GM23338 (cell line): ENCODE measurements at regions not wholly inside any gene's neighbourhood (a gene's known extent, or its start where the extent isn't known, plus 50 kb on each side); places are given as distances from the start of the nearest gene placed in this dataset.

Experiments
- ATAC-seq: fragments of 200-7000 bp; cut with Tn5 transposase; 3 replicates; pipeline ENCODE4 v1.9.1; 2020
- DNase-seq: peaks from one replicate; pipeline ENCODE4 v3.0.0-alpha.2; 2015; ENCODE audit warnings: low spot score
- H2AFZ ChIP-seq: fragments of 200-600 bp; sonication (generic); 2 replicates; pipeline ENCODE4 v1.8.0; 2016; ENCODE audit warnings: antibody characterized with exemption, mild to moderate bottlenecking, moderate library complexity
- H3F3A ChIP-seq: fragments of 200-600 bp; sonication (generic); replicated peaks from 2 replicates; pipeline ENCODE4 v1.8.0; 2017; ENCODE audit warnings: antibody characterized with exemption, mixed run types, low read depth
- H3K27ac ChIP-seq: fragments of 200-600 bp; sonication (generic); 2 replicates; pipeline ENCODE4 v1.6.1; 2016; ENCODE audit warnings: low read depth
- H3K27me3 ChIP-seq: fragments of 200-600 bp; sonication (generic); 2 replicates; pipeline ENCODE4 v1.8.0; 2016; ENCODE audit warnings: mild to moderate bottlenecking, mixed run types, moderate library complexity; ENCODE audit not compliant: insufficient read depth
- H3K36me3 ChIP-seq: fragments of 200-600 bp; sonication (generic); 2 replicates; pipeline ENCODE4 v1.8.0; 2016; ENCODE audit warnings: mild to moderate bottlenecking; ENCODE audit not compliant: insufficient read depth
- H3K4me1 ChIP-seq: fragments of 200-600 bp; sonication (generic); 2 replicates; pipeline ENCODE4 v1.8.0; 2016; ENCODE audit warnings: mild to moderate bottlenecking, moderate library complexity; ENCODE audit not compliant: insufficient read depth
- H3K4me2 ChIP-seq: fragments of 200-600 bp; sonication (generic); 2 replicates; pipeline ENCODE4 v1.7.1; 2017; ENCODE audit warnings: mixed run types
- H3K4me3 ChIP-seq: fragments of 200-600 bp; sonication (generic); 2 replicates; pipeline ENCODE4 v1.6.1; 2016; ENCODE audit warnings: mixed run types
- H3K79me2 ChIP-seq: fragments of 200-600 bp; sonication (generic); replicated peaks from 2 replicates; pipeline ENCODE4 v1.8.0; 2017; ENCODE audit warnings: mild to moderate bottlenecking; ENCODE audit not compliant: insufficient read depth
- H3K9me2 ChIP-seq: fragments of 200-600 bp; sonication (generic); 2 replicates; pipeline ENCODE4 v1.8.0; 2017; ENCODE audit not compliant: insufficient read depth
- H4K20me1 ChIP-seq: fragments of 200-600 bp; sonication (generic); replicated peaks from 2 replicates; pipeline ENCODE4 v1.8.0; 2017; ENCODE audit warnings: mild to moderate bottlenecking; ENCODE audit not compliant: insufficient read depth
- H3K27ac Mint-ChIP-seq: 2 replicates; pipeline ENCODE4 v1.8.0; 2020; ENCODE audit warnings: inconsistent platforms, mild to moderate bottlenecking, moderate library complexity, mixed read lengths
- H3K27me3 Mint-ChIP-seq: 3 replicates; pipeline ENCODE4 v1.8.0; 2022; ENCODE audit warnings: low read depth, mild to moderate bottlenecking, moderate library complexity, mixed read lengths, inconsistent platforms; ENCODE audit not compliant: insufficient read depth, poor library complexity
- H3K36me3 Mint-ChIP-seq: 3 replicates; pipeline ENCODE4 v1.8.0; 2021; ENCODE audit warnings: low read depth, mild to moderate bottlenecking, inconsistent platforms, moderate library complexity, mixed read lengths
- H3K4me1 Mint-ChIP-seq: 3 replicates; pipeline ENCODE4 v1.8.0; 2020; ENCODE audit warnings: mild to moderate bottlenecking, inconsistent platforms, mixed read lengths
- H3K4me3 Mint-ChIP-seq: 3 replicates; pipeline ENCODE4 v1.8.0; 2021; ENCODE audit warnings: moderate library complexity, mild to moderate bottlenecking, inconsistent platforms, mixed read lengths
- H3K9me3 Mint-ChIP-seq: 3 replicates; pipeline ENCODE4 v1.8.0; 2020; ENCODE audit warnings: moderate library complexity, mild to moderate bottlenecking, inconsistent platforms, mixed read lengths
- CREB1 ChIP-seq: fragments of 250-450 bp; sonication (Bioruptor Pico); IDR thresholded peaks from 2 replicates; pipeline ENCODE4 v1.5.0; 2020; ENCODE audit warnings: low read depth, mild to moderate bottlenecking, moderate library complexity
- CTCF ChIP-seq, 2 experiments: fragments of 200-600 bp in 1 of 2; sonication (generic) in 1 of 2; conservative IDR thresholded peaks; 2 replicates each; pipeline versions ENCODE4 v1.5.1 to v1.6.1; 2016 to 2017; ENCODE audit warnings: antibody characterized with exemption in 2 of 2, low read depth in 2 of 2, mild to moderate bottlenecking in 2 of 2, moderate library complexity in 1 of 2
- ETS1 ChIP-seq: IDR thresholded peaks from 2 replicates; pipeline ENCODE4 v1.6.1; 2016; ENCODE audit warnings: antibody characterized with exemption
- EZH2phosphoT487 ChIP-seq: fragments of 200-600 bp; sonication (generic); IDR thresholded peaks from one replicate; pipeline ENCODE4 v1.8.1; 2018; ENCODE audit warnings: antibody characterized with exemption; ENCODE audit not compliant: unreplicated experiment
- NANOG ChIP-seq: IDR thresholded peaks from 2 replicates; pipeline ENCODE4 v1.6.1; 2016; ENCODE audit warnings: antibody characterized with exemption, borderline replicate concordance
- REST ChIP-seq: IDR thresholded peaks from one replicate; pipeline ENCODE4 v1.6.1; 2018; ENCODE audit warnings: antibody characterized with exemption; ENCODE audit not compliant: unreplicated experiment
- STAT1 ChIP-seq: IDR thresholded peaks from one replicate; pipeline ENCODE4 v1.6.1; 2016; ENCODE audit warnings: antibody characterized with exemption; ENCODE audit not compliant: unreplicated experiment
- ZNF114 ChIP-seq: fragments of 250-450 bp; sonication (Bioruptor Pico); IDR thresholded peaks from 2 replicates; pipeline ENCODE4 v1.5.0; 2020; ENCODE audit warnings: mild to moderate bottlenecking, moderate library complexity
- ZNF462 ChIP-seq: fragments of 250-450 bp; sonication (Bioruptor Pico); IDR thresholded peaks from 2 replicates; pipeline ENCODE4 v1.5.0; 2020; ENCODE audit warnings: mild to moderate bottlenecking, moderate library complexity

GRCh38 chr10:92790440-92790839 is 57.9 kb upstream of the EXOC6 start (continued):
- TF ChIP-seq REST = no peak

- Mint-ChIP-seq H3K4me1 (peaks cover 25% of the 10 kb centered on the region), H3K4me3 (no peak overlapping the region), H3K27ac (no peak overlapping the region), H3K9me3 (peaks cover 8% of the 10 kb centered on the region; the same call in 2 of the 3 replicates), H3K27me3 (peaks cover 5% of the 10 kb centered on the region), H3K36me3 (no peaks in the 10 kb centered on the region; the same call in 2 of the 3 replicates)
- Histone ChIP-seq H3K4me2 (no peak overlapping the region), H3K27me3 (no peaks in the 10 kb centered on the region), H3K9me2 (peaks cover 4% of the 10 kb centered on the region; the same call in 1 of the 2 replicates), H4K20me1 (no peaks in the 10 kb centered on the region), H3K79me2 (no peaks in the 10 kb centered on the region), H3K4me1 (peaks cover 21% of the 10 kb centered on the region), H3F3A (no peaks in the 10 kb centered on the region), H2AFZ (no peak overlapping the region), H3K36me3 (no peaks in the 10 kb centered on the region), H3K4me3 (no peak overlapping the region), H3K27ac (no peak overlapping the region)
- TF ChIP-seq CREB1 (CRISPR knock-in tag) (no peak), NANOG (no peak), ZNF114 (CRISPR knock-in tag) (no peak), EZH2phosphoT487 (no peak), REST (no peak), CTCF (conservative IDR thresholded peaks at IDR 0.05; ENCODE audit: low read depth in 2 of 2) (no peak), ETS1 (no peak), STAT1 (no peak), ZNF462 (CRISPR knock-in tag) (no peak)
- no peak for DNase-seq
- ATAC-seq = no peak
Measured at GRCh38 chr10:92792661-92793060, 55.7 kb upstream of the EXOC6 start.
